ENCODE measurements at regions not wholly inside any gene's neighbourhood (a gene's known extent, or its start where the extent isn't known, plus 50 kb on each side); places are given as distances from the start of the nearest gene placed in this dataset.
"Not testable (repeated sequence)": the region's sequence is repeated elsewhere in the genome, so short reads cannot be mapped to it uniquely, and the experiment has no call there.

GRCh38 chr1:58189453-58189852 lies 357.1 kb downstream of the OMA1 start:
- Histone ChIP-seq H3K4me3 (no peak overlapping the region), H3K9me3 (replicated peaks) (no peaks in the 10 kb centered on the region), H3K27ac (no peak overlapping the region), H3K36me3 (no peaks in the 10 kb centered on the region), H3K4me1 (no peaks in the 10 kb centered on the region), H3K27me3 (no peaks in the 10 kb centered on the region; the same call in 1 of the 2 replicates)
- no peak for DNase-seq

- Histone ChIP-seq H3K4me1 (no peaks in the 10 kb centered on the region), H3K36me3 (no peaks in the 10 kb centered on the region), H3K27ac (no peak overlapping the region), H3K4me3 (no peak overlapping the region), H3K9me3 (replicated peaks) (no peaks in the 10 kb centered on the region), H3K27me3 (no peaks in the 10 kb centered on the region)
- DNase-seq: no peak
These were observed 363.2 kb downstream of the OMA1 start for GRCh38 chr1:58183286-58183685.

- H3K36me3 ChIP-seq: no peaks in the 10 kb centered on the region
- no peak overlapping the region for H3K4me3 ChIP-seq
- H3K4me1 ChIP-seq: no peaks in the 10 kb centered on the region
- no peaks in the 10 kb centered on the region for H3K27me3 ChIP-seq
- H3K27ac ChIP-seq: no peak overlapping the region
- no peak for DNase-seq
- no peaks in the 10 kb centered on the region for H3K9me3 ChIP-seq (replicated peaks)
These were observed 366.0 kb downstream of the OMA1 start for GRCh38 chr1:58180537-58180936.

- not testable (repeated sequence) for DNase-seq; H3K36me3 ChIP-seq; H3K27ac ChIP-seq; H3K4me1 ChIP-seq; H3K4me3 ChIP-seq; H3K27me3 ChIP-seq; H3K9me3 ChIP-seq (replicated peaks)
These were observed 377.4 kb downstream of the OMA1 start for GRCh38 chr1:58169160-58169559.

GRCh38 chr1:58167131-58167530 lies 379.4 kb downstream of the OMA1 start:
- not testable (repeated sequence) for H3K9me3 ChIP-seq (replicated peaks); H3K36me3 ChIP-seq; H3K27ac ChIP-seq; DNase-seq; H3K27me3 ChIP-seq; H3K4me3 ChIP-seq; H3K4me1 ChIP-seq

- Histone ChIP-seq H3K9me3 (replicated peaks) (no peaks in the 10 kb centered on the region), H3K36me3 (no peaks in the 10 kb centered on the region), H3K27me3 (no peaks in the 10 kb centered on the region), H3K4me3 (no peak overlapping the region), H3K27ac (no peak overlapping the region), H3K4me1 (no peaks in the 10 kb centered on the region)
- DNase-seq: no peak
These were observed 380.1 kb downstream of the OMA1 start for GRCh38 chr1:58166417-58166816.

GRCh38 chr1:58165073-58165472 lies 381.5 kb downstream of the OMA1 start:
- Histone ChIP-seq H3K36me3 (no peaks in the 10 kb centered on the region), H3K4me1 (no peaks in the 10 kb centered on the region), H3K4me3 (no peak overlapping the region), H3K27ac (no peak overlapping the region), H3K27me3 (no peaks in the 10 kb centered on the region), H3K9me3 (replicated peaks) (no peaks in the 10 kb centered on the region)
- DNase-seq: no peak

GRCh38 chr1:58162952-58163550 lies 383.5 kb downstream of the OMA1 start:
- no peaks in the 10 kb centered on the region for H3K27me3 ChIP-seq
- DNase-seq: peak; percentile 60 to 80
- no peaks in the 10 kb centered on the region for H3K4me1 ChIP-seq

GRCh38 chr1:58159434-58159830 lies 387.1 kb downstream of the OMA1 start:
- Histone ChIP-seq H3K36me3 (no peaks in the 10 kb centered on the region), H3K27me3 (no peaks in the 10 kb centered on the region), H3K27ac (no peak overlapping the region), H3K4me1 (no peaks in the 10 kb centered on the region), H3K9me3 (replicated peaks) (no peaks in the 10 kb centered on the region), H3K4me3 (no peak overlapping the region)
- DNase-seq: no peak

More at GRCh38 chr1:58162952-58163550, 383.5 kb downstream of the OMA1 start:
- no peak overlapping the region for H3K4me3 ChIP-seq
- no peaks in the 10 kb centered on the region for H3K9me3 ChIP-seq (replicated peaks)
- no peak overlapping the region for H3K27ac ChIP-seq
- no peaks in the 10 kb centered on the region for H3K36me3 ChIP-seq

- no peaks in the 10 kb centered on the region for H3K4me1 ChIP-seq
- H3K36me3 ChIP-seq: no peaks in the 10 kb centered on the region
- no peak overlapping the region for H3K27ac ChIP-seq
- no peaks in the 10 kb centered on the region for H3K9me3 ChIP-seq (replicated peaks)
- H3K4me3 ChIP-seq: no peak overlapping the region
- no peaks in the 10 kb centered on the region for H3K27me3 ChIP-seq
- DNase-seq: no peak
These were observed 387.8 kb downstream of the OMA1 start for GRCh38 chr1:58158506-58159433.

GRCh38 chr1:58158016-58158415 lies 388.5 kb downstream of the OMA1 start:
- no peaks in the 10 kb centered on the region for H3K4me1 ChIP-seq
- no peak for DNase-seq
- H3K27ac ChIP-seq: no peak overlapping the region
- H3K9me3 ChIP-seq (replicated peaks): no peaks in the 10 kb centered on the region
- H3K27me3 ChIP-seq: no peaks in the 10 kb centered on the region
- H3K36me3 ChIP-seq: no peaks in the 10 kb centered on the region
- H3K4me3 ChIP-seq: no peak overlapping the region

GRCh38 chr1:58157256-58157655 lies 389.3 kb downstream of the OMA1 start:
- no peaks in the 10 kb centered on the region for H3K9me3 ChIP-seq (replicated peaks)
- no peaks in the 10 kb centered on the region for H3K27me3 ChIP-seq
- H3K4me1 ChIP-seq: no peaks in the 10 kb centered on the region
- no peak overlapping the region for H3K27ac ChIP-seq
- H3K36me3 ChIP-seq: no peaks in the 10 kb centered on the region
- no peak overlapping the region for H3K4me3 ChIP-seq
- no peak for DNase-seq

GRCh38 chr1:58156831-58157230 lies 389.7 kb downstream of the OMA1 start:
- H3K36me3 ChIP-seq: no peaks in the 10 kb centered on the region
- no peaks in the 10 kb centered on the region for H3K9me3 ChIP-seq (replicated peaks)
- H3K27me3 ChIP-seq: no peaks in the 10 kb centered on the region
- H3K27ac ChIP-seq: no peak overlapping the region
- H3K4me1 ChIP-seq: no peaks in the 10 kb centered on the region
- H3K4me3 ChIP-seq: no peak overlapping the region
- no peak for DNase-seq

- H3K27me3 ChIP-seq: no peaks in the 10 kb centered on the region
- H3K27ac ChIP-seq: no peak overlapping the region
- no peaks in the 10 kb centered on the region for H3K9me3 ChIP-seq (replicated peaks)
- H3K4me1 ChIP-seq: no peaks in the 10 kb centered on the region
- H3K36me3 ChIP-seq: no peaks in the 10 kb centered on the region
- no peak overlapping the region for H3K4me3 ChIP-seq
- no peak for DNase-seq
These were observed 390.4 kb downstream of the OMA1 start for GRCh38 chr1:58156124-58156468.

GRCh38 chr1:58155418-58156123 lies 391.0 kb downstream of the OMA1 start:
- Histone ChIP-seq H3K36me3 (no peaks in the 10 kb centered on the region), H3K4me1 (no peaks in the 10 kb centered on the region), H3K27me3 (no peaks in the 10 kb centered on the region), H3K4me3 (no peak overlapping the region), H3K9me3 (replicated peaks) (no peaks in the 10 kb centered on the region), H3K27ac (no peak overlapping the region)
- peak; percentile 29 to 64 for DNase-seq

All from SJCRH30 (cell line).